ENCODE measurements at regions not wholly inside any gene's neighbourhood (a gene's known extent, or its start where the extent isn't known, plus 50 kb on each side); places are given as distances from the start of the nearest gene placed in this dataset.
"Not testable (repeated sequence)": the region's sequence is repeated elsewhere in the genome, so short reads cannot be mapped to it uniquely, and the experiment has no call there.

GRCh38 chr7:106735637-106736036, 74.7 kb upstream of the CCDC71L start:
- no peak for DNase-seq
- H3K27ac Mint-ChIP-seq: no peak overlapping the region
- H3K4me3 Mint-ChIP-seq: no peak overlapping the region
- H3K36me3 Mint-ChIP-seq (ENCODE audit: insufficient read depth): no peaks in the 10 kb centered on the region
- H3K9me3 Mint-ChIP-seq: no peaks in the 10 kb centered on the region
- ATAC-seq (replicated peaks): no peak
- peaks cover 11 to 14% of the 10 kb centered on the region in 2 donors for H3K4me1 Mint-ChIP-seq (ENCODE audit: low read depth in 2 of 2)
- no peaks in the 10 kb centered on the region for H3K27me3 Mint-ChIP-seq

- Mint-ChIP-seq H3K27ac (no peak overlapping the region), H3K9me3 (no peaks in the 10 kb centered on the region)
- no peak for ATAC-seq (replicated peaks)
These were observed 75.2 kb upstream of the CCDC71L start for GRCh38 chr7:106736123-106736507.

GRCh38 chr7:106736508-106737201, 75.7 kb upstream of the CCDC71L start:
- no peaks in the 10 kb centered on the region for H3K36me3 Mint-ChIP-seq (ENCODE audit: insufficient read depth)
- peak overlapping the region in 1 of 2 donors; percentile 13 for H3K4me3 Mint-ChIP-seq

More at GRCh38 chr7:106736123-106736507, 75.2 kb upstream of the CCDC71L start:
- H3K27me3 Mint-ChIP-seq: no peaks in the 10 kb centered on the region
- DNase-seq: no peak
- no peaks in the 10 kb centered on the region for H3K36me3 Mint-ChIP-seq (ENCODE audit: insufficient read depth)
- peaks cover 11 to 14% of the 10 kb centered on the region in 2 donors for H3K4me1 Mint-ChIP-seq (ENCODE audit: low read depth in 2 of 2)
- no peak overlapping the region for H3K4me3 Mint-ChIP-seq

GRCh38 chr7:106737202-106737562, 76.2 kb upstream of the CCDC71L start:
- no peak for DNase-seq
- Mint-ChIP-seq H3K9me3 (no peaks in the 10 kb centered on the region), H3K27me3 (no peaks in the 10 kb centered on the region), H3K27ac (no peak overlapping the region), H3K4me1 (ENCODE audit: low read depth in 2 of 2) (peaks cover 8 to 11% of the 10 kb centered on the region in 2 donors), H3K36me3 (ENCODE audit: insufficient read depth) (no peaks in the 10 kb centered on the region), H3K4me3 (no peak overlapping the region)
- ATAC-seq (replicated peaks): no peak

More at GRCh38 chr7:106736508-106737201, 75.7 kb upstream of the CCDC71L start:
- Mint-ChIP-seq H3K4me1 (ENCODE audit: low read depth in 2 of 2) (peaks cover 11 to 14% of the 10 kb centered on the region in 2 donors), H3K27ac (no peak overlapping the region), H3K9me3 (no peaks in the 10 kb centered on the region), H3K27me3 (no peaks in the 10 kb centered on the region)
- ATAC-seq (replicated peaks): peak; percentile 91
- peak; percentile 29 to 45 (median 39) for DNase-seq

GRCh38 chr7:106740806-106741205, 79.8 kb upstream of the CCDC71L start:
- Mint-ChIP-seq H3K9me3 (no peaks in the 10 kb centered on the region), H3K36me3 (ENCODE audit: insufficient read depth) (no peaks in the 10 kb centered on the region), H3K27me3 (no peaks in the 10 kb centered on the region), H3K4me1 (ENCODE audit: low read depth in 2 of 2) (peaks cover 4 to 7% of the 10 kb centered on the region in 2 donors), H3K4me3 (no peak overlapping the region), H3K27ac (no peak overlapping the region)
- ATAC-seq (replicated peaks) (no peak), DNase-seq (no peak)

GRCh38 chr7:106744563-106745091, 83.7 kb upstream of the CCDC71L start:
- ATAC-seq (replicated peaks): no peak
- no peaks in the 10 kb centered on the region for H3K4me1 Mint-ChIP-seq (ENCODE audit: low read depth in 2 of 2)
- DNase-seq: no peak
- H3K27me3 Mint-ChIP-seq: peaks cover 17 to 21% of the 10 kb centered on the region in 2 donors
- H3K4me3 Mint-ChIP-seq: no peak overlapping the region
- no peak overlapping the region for H3K27ac Mint-ChIP-seq
- H3K36me3 Mint-ChIP-seq (ENCODE audit: insufficient read depth): no peaks in the 10 kb centered on the region
- no peaks in the 10 kb centered on the region for H3K9me3 Mint-ChIP-seq

GRCh38 chr7:106747301-106747700, 86.3 kb upstream of the CCDC71L start:
- not testable (repeated sequence) for H3K27ac Mint-ChIP-seq; H3K9me3 Mint-ChIP-seq; H3K4me3 Mint-ChIP-seq; H3K36me3 Mint-ChIP-seq (ENCODE audit: insufficient read depth); ATAC-seq (replicated peaks); DNase-seq; H3K4me1 Mint-ChIP-seq (ENCODE audit: low read depth in 2 of 2)
- H3K27me3 Mint-ChIP-seq: peaks cover 17 to 42% of the 10 kb centered on the region in 2 donors

- peaks cover 17 to 43% of the 10 kb centered on the region in 2 donors for H3K27me3 Mint-ChIP-seq
- no peak overlapping the region for H3K4me3 Mint-ChIP-seq
- H3K27ac Mint-ChIP-seq: no peak overlapping the region
- no peaks in the 10 kb centered on the region for H3K36me3 Mint-ChIP-seq (ENCODE audit: insufficient read depth)
- no peaks in the 10 kb centered on the region for H3K9me3 Mint-ChIP-seq
- H3K4me1 Mint-ChIP-seq (ENCODE audit: low read depth in 2 of 2): no peaks in the 10 kb centered on the region
- DNase-seq (no peak), ATAC-seq (replicated peaks) (no peak)
These were observed 86.8 kb upstream of the CCDC71L start for GRCh38 chr7:106747804-106748203.

GRCh38 chr7:106749165-106749564, 88.2 kb upstream of the CCDC71L start:
- Mint-ChIP-seq H3K9me3 (no peaks in the 10 kb centered on the region), H3K4me3 (no peak overlapping the region), H3K4me1 (ENCODE audit: low read depth in 2 of 2) (no peaks in the 10 kb centered on the region), H3K27me3 (peaks cover 17 to 43% of the 10 kb centered on the region in 2 donors), H3K36me3 (ENCODE audit: insufficient read depth) (no peaks in the 10 kb centered on the region), H3K27ac (no peak overlapping the region)
- no peak for ATAC-seq (replicated peaks)
- DNase-seq: no peak

GRCh38 chr7:106750773-106751172, 89.8 kb upstream of the CCDC71L start:
- H3K27me3 Mint-ChIP-seq: peaks cover 17 to 43% of the 10 kb centered on the region in 2 donors
- no peak for DNase-seq
- peaks cover 0 to 6% of the 10 kb centered on the region in 2 donors for H3K9me3 Mint-ChIP-seq
- ATAC-seq (replicated peaks): no peak
- no peaks in the 10 kb centered on the region for H3K36me3 Mint-ChIP-seq (ENCODE audit: insufficient read depth)
- no peak overlapping the region for H3K27ac Mint-ChIP-seq
- no peaks in the 10 kb centered on the region for H3K4me1 Mint-ChIP-seq (ENCODE audit: low read depth in 2 of 2)
- no peak overlapping the region for H3K4me3 Mint-ChIP-seq

- H3K27ac Mint-ChIP-seq: no peak overlapping the region
- peaks cover 17 to 34% of the 10 kb centered on the region in 2 donors for H3K27me3 Mint-ChIP-seq
- no peaks in the 10 kb centered on the region for H3K4me1 Mint-ChIP-seq (ENCODE audit: low read depth in 2 of 2)
- no peaks in the 10 kb centered on the region for H3K36me3 Mint-ChIP-seq (ENCODE audit: insufficient read depth)
- peaks cover 0 to 6% of the 10 kb centered on the region in 2 donors for H3K9me3 Mint-ChIP-seq
- ATAC-seq (replicated peaks): no peak
- H3K4me3 Mint-ChIP-seq: no peak overlapping the region
- no peak for DNase-seq
These were observed 91.4 kb upstream of the CCDC71L start for GRCh38 chr7:106752367-106752766.

GRCh38 chr7:106755024-106755423, 94.1 kb upstream of the CCDC71L start:
- H3K27ac Mint-ChIP-seq, DNase-seq: not testable (repeated sequence)

GRCh38 chr7:106755641-106756040, 94.7 kb upstream of the CCDC71L start:
- no peak overlapping the region for H3K27ac Mint-ChIP-seq
- H3K4me3 Mint-ChIP-seq: no peak overlapping the region
- H3K36me3 Mint-ChIP-seq (ENCODE audit: insufficient read depth): no peaks in the 10 kb centered on the region
- H3K4me1 Mint-ChIP-seq (ENCODE audit: low read depth in 2 of 2): no peaks in the 10 kb centered on the region
- ATAC-seq (replicated peaks) (no peak), DNase-seq (no peak)
- H3K27me3 Mint-ChIP-seq: peaks cover 12% of the 10 kb centered on the region in 2 donors
- peaks cover 0 to 6% of the 10 kb centered on the region in 2 donors for H3K9me3 Mint-ChIP-seq

More at GRCh38 chr7:106755024-106755423, 94.1 kb upstream of the CCDC71L start:
- ATAC-seq (replicated peaks); H3K9me3 Mint-ChIP-seq; H3K36me3 Mint-ChIP-seq (ENCODE audit: insufficient read depth); H3K4me1 Mint-ChIP-seq (ENCODE audit: low read depth in 2 of 2); H3K4me3 Mint-ChIP-seq: not testable (repeated sequence)
- peaks cover 12 to 18% of the 10 kb centered on the region in 2 donors for H3K27me3 Mint-ChIP-seq

GRCh38 chr7:106756071-106756470, 95.1 kb upstream of the CCDC71L start:
- H3K27ac Mint-ChIP-seq: no peak overlapping the region
- peaks cover 8 to 12% of the 10 kb centered on the region in 2 donors for H3K27me3 Mint-ChIP-seq
- H3K4me3 Mint-ChIP-seq: no peak overlapping the region
- H3K36me3 Mint-ChIP-seq (ENCODE audit: insufficient read depth): no peaks in the 10 kb centered on the region
- DNase-seq (no peak), ATAC-seq (replicated peaks) (no peak)
- H3K4me1 Mint-ChIP-seq (ENCODE audit: low read depth in 2 of 2): no peaks in the 10 kb centered on the region
- H3K9me3 Mint-ChIP-seq: peaks cover 0 to 6% of the 10 kb centered on the region in 2 donors

Data from effector memory CD8-positive, alpha-beta T cell (primary cell).